HG03342 (cell line): ENCODE measurements at regions not wholly inside any gene's neighbourhood (a gene's known extent, or its start where the extent isn't known, plus 50 kb on each side); places are given as distances from the start of the nearest gene placed in this dataset.

Experiments used
- ATAC-seq: cut with Tn5 transposase; IDR thresholded peaks from one replicate; pipeline ENCODE4 v1.9.1; 2021; ENCODE audit warnings: mild to moderate bottlenecking, moderate library complexity; ENCODE audit not compliant: unreplicated experiment

- ATAC-seq = no peak
These were observed 313.1 kb downstream of the C11orf87 start for GRCh38 chr11:109735128-109735527.

- no peak for ATAC-seq
These were observed 317.4 kb downstream of the C11orf87 start for GRCh38 chr11:109739379-109739778.

- no peak for ATAC-seq
These were observed 324.1 kb downstream of the C11orf87 start for GRCh38 chr11:109745996-109746625.

DNA sequence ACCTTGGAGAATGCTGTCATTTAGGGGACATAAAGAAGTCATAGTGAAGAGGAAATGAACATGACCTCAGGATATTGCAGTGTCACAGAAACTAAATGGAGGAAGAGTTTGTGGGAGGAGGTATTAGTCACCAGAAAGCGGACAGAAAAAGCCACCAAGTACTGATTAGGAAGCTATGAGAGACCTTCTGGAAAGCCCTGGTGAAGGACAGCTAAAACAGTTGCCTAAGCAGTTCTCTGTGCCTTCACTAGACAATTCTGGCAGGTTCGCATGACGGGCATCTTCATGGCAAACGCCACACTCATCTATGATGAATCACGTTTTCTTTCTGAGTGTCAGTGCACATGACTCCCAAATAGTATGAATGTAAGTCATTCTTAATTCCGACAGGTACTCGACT is 325.8 kb downstream of the C11orf87 start:
- peak; percentile 53 for ATAC-seq

GRCh38 chr11:109749476-109749875 is 327.5 kb downstream of the C11orf87 start:
- ATAC-seq = no peak

DNA sequence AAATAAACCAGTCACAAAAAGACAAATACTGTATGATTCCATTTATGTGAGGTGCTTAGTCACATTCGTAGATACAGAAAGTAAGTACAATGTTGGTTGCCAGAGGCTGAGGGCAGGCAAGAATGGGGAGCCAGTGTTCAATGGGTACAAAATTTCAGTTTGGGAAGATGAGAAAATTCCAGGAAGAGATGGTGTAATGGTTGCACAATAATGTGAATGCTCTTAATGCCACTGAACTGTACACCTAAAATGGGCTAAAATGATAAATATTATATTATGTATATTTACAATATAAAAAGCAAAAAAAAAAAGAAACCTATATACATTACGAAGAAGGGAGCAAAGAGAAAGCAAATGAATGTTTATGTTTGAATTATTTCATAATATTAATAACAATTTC is 329.0 kb downstream of the C11orf87 start:
- no peak for ATAC-seq

GRCh38 chr11:109752212-109752825 is 330.3 kb downstream of the C11orf87 start:
- ATAC-seq = no peak

DNA sequence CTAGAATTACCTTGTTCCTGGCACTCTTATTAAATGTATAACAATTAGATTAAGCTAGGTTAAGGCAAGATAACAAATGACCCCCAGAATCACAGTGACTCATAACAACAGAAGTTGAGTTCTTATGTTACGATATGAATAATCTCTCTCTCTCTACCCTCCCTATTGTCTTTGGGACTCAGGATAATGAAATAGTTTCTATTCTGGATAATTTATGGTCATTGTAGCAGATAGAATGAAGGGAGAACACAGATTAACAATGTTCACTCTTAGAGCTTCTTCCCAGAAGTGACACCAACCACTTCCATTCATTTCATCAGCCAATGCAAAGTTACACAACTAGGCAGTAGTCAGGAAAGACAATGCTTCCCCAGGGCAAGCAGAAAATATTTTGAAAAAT is 334.5 kb downstream of the C11orf87 start:
- ATAC-seq = no peak

DNA sequence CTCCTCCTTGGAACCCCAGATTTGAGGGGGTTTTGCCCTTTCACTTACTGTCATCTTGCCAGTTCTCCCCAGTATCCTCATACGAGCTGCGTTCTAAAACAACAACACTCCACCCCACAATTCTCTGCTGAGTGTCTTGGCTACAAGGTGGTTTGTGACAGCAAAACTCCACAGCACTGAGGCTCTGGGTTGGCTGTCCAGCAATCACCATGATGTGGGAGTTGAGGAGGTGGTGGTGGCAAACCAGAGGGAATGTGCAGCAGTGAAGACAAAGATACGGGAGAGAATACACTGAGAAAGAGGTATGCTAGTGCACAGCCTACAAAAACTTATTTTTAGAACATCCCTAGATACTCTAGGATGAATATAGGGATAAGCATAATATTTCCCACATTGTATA is 335.0 kb downstream of the C11orf87 start:
- ATAC-seq = no peak

DNA sequence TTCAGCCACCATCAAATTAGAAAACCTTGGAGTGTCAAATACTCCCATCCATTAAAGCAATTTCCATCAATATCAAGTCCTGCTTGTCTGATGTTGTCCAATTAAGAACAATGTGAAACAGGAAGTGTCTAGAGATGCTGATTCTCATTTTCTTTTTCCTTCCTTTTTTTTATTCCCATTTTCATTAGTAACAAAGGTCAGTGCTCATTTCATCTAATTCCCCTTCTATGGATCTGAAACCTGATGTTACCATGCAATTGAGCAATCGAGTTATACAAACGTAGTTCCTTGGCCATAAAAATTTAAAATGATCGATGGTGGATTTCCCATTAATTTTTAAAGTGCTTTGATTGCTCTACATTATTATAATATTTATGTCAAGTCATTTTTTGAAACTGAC is 330.6 kb upstream of the ZC3H12C start:
- no peak for ATAC-seq

DNA sequence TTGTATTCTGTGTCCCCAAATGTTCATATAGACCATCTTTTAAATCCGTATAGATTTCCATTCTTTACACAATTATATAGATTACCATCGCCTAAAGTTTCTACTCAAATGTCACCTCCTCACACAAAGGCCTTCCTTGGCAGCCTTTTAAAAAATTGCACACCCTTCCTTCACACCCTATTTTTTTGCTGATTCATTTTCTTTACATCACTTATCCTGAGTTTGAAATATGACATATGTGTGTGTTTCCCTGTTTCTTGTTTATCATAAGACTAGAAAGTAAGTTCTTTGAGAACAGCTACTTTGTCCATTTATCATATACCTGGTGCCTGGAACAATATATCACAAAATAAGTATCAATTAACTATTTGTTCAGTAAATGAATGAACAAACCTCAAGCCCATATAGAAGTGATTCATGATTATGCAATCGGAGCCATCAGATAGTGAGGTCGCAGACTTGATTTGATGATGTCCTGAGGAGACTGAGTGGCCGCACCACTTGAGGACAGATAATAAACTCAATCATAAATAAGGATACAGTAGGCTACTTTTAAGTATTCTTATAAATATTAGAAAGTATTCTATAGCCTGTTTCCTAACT is 327.4 kb upstream of the ZC3H12C start:
- ATAC-seq = no peak

DNA sequence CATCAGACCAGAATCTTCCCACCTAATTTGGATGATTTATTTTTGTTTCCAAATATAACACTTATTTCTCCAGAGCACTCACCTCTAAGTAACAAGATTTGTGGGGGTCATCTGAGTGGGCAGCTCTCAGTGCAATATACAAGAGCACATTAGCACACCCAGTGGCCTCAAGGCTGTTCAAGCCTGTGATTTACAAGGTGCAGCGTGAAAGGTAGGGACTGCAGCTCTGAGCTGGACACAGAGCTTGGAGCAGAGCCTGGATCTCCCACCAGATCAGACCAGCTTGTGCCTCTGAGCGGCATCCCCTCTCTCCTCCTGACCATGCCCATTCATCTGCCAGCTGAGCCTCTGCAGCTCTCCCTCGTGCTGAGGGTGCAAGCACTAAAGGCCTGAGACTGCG is 323.3 kb upstream of the ZC3H12C start:
- ATAC-seq = no peak

GRCh38 chr11:109770323-109770722 is 322.9 kb upstream of the ZC3H12C start:
- ATAC-seq = no peak

DNA sequence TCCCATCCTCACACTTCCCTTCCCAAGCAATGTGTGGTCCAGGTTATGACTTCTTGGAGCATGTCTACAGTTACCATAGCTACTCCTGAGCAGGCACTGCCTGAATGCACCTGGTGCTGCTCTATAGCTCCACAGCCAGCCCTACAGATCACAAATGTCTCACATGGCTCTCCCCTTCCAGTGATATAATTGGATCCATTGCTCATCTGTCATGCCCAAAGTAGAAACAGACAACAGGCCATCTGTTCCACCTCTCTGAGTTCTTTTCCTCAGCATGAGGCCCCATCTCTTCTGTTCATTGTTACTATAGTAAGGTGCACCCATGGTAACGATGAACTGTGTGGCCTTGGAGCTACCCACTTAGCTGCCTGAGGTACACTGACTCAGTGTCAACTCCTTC is 320.3 kb upstream of the ZC3H12C start:
- no peak for ATAC-seq

DNA sequence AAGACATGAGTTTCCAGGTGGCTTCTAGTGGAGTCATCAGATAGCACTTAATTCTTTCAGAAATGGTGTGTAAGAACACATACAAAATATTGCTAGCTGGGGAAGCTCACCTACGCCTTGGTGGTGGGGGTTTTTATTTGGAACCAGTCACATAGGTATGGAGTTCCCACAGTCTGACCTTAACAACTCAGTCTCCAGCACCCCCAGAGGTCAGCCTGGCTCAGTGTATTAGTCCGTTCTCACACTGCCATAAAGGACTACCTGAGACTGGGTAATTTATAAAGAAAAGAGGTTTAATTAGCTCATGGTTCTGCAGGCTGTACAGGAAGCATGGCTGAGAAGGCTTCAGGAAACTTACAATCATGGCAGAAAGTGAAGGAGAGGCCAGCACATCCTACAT is 317.5 kb upstream of the ZC3H12C start:
- no peak for ATAC-seq

- ATAC-seq = no peak
These were observed 310.2 kb upstream of the ZC3H12C start for GRCh38 chr11:109783014-109783413.

- ATAC-seq = peak; percentile 80
These were observed 309.4 kb upstream of the ZC3H12C start for GRCh38 chr11:109783840-109784239.

GRCh38 chr11:109784536-109784935 is 308.7 kb upstream of the ZC3H12C start:
- no peak for ATAC-seq

- no peak for ATAC-seq
These were observed 308.0 kb upstream of the ZC3H12C start for GRCh38 chr11:109785198-109785597.

DNA sequence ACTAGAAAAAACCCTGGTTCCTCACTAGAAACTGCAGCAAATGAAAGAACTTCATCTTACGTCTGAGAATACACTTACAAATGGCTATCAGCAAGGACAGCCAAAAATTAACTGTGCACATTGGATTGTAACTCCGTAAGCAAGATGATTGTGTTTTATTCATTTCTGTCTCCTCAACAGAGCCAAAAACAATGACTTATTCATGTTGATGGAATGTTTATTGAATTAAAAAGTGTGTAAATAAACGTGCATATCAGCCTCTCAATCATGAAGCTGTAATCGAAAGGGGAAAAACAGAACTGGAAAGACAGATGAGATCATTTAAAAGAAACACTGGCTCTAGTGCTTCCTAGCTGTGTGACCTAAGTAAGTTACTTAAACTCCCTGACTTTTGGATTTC is 307.5 kb upstream of the ZC3H12C start:
- ATAC-seq = no peak

GRCh38 chr11:109788948-109789490 is 304.2 kb upstream of the ZC3H12C start:
- no peak for ATAC-seq

DNA sequence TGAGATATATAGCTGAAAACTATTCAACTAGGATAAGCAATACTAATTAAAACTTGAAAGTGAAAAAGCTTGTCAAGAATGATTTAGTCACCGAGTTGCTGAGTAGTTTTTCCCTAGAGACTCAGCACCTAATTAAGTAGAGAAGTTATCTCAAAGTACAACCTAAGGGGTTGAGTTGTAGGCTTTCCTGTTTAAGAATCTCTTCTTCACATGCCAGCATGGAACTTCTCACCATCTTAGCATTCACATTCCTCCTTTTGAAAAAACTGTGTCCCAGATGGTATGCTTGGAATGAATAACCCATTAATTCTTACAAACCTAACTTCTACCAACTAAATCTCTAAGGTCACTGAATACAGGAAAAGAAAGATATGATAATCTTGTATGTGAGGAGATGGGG is 303.3 kb upstream of the ZC3H12C start:
- no peak for ATAC-seq
